ENCODE measurements at regions not wholly inside any gene's neighbourhood (a gene's known extent, or its start where the extent isn't known, plus 50 kb on each side); places are given as distances from the start of the nearest gene placed in this dataset.
A peak's percentile ranks its signal among the peaks of the same experiment; 100 is the strongest.

DNA sequence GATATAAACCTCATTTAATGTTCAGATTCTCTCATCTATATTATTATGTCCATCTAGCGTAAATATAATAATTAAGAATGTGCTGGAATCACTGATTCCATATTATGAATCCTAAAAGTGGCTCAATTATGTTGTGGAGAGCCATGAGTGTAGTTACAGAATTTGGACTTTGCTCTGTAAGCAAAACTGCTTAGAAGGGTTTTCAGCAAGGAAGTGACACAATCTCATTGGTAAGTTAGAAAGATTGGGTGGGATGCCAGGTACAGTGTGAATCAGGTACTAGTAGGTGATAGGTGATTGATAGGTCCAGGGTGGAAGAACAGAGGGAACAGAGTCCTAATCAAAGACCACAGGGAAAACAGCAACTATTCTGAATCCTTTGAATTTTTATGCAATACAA, 74.9 kb upstream of the ABLIM1 start:
- TF ChIP-seq EP300 (IDR thresholded peaks at IDR 0.05): no peak
- TF ChIP-seq POLR2AphosphoS5 (IDR thresholded peaks at IDR 0.05): no peak
- TF ChIP-seq, protein P1, sequence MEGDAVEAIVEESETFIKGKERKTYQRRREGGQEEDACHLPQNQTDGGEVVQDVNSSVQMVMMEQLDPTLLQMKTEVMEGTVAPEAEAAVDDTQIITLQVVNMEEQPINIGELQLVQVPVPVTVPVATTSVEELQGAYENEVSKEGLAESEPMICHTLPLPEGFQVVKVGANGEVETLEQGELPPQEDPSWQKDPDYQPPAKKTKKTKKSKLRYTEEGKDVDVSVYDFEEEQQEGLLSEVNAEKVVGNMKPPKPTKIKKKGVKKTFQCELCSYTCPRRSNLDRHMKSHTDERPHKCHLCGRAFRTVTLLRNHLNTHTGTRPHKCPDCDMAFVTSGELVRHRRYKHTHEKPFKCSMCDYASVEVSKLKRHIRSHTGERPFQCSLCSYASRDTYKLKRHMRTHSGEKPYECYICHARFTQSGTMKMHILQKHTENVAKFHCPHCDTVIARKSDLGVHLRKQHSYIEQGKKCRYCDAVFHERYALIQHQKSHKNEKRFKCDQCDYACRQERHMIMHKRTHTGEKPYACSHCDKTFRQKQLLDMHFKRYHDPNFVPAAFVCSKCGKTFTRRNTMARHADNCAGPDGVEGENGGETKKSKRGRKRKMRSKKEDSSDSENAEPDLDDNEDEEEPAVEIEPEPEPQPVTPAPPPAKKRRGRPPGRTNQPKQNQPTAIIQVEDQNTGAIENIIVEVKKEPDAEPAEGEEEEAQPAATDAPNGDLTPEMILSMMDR (IDR thresholded peaks at IDR 0.05): no peak
- TF ChIP-seq POLR2A (IDR thresholded peaks at IDR 0.05): no peak
- Histone ChIP-seq H3K4me1 (no peaks in the 10 kb centered on the region), H3K9me3 (no peaks in the 10 kb centered on the region), H3K27me3 (no peaks in the 10 kb centered on the region), H3K4me3 (no peak overlapping the region), H3K27ac (no peak overlapping the region), H3K36me3 (no peaks in the 10 kb centered on the region)
- ATAC-seq: no peak
- WGBS, 2 donors (ENCODE audit: low coverage in 1 of 2): 96 to 100% methylated on average over 1 of the region's 1 CpG

DNA sequence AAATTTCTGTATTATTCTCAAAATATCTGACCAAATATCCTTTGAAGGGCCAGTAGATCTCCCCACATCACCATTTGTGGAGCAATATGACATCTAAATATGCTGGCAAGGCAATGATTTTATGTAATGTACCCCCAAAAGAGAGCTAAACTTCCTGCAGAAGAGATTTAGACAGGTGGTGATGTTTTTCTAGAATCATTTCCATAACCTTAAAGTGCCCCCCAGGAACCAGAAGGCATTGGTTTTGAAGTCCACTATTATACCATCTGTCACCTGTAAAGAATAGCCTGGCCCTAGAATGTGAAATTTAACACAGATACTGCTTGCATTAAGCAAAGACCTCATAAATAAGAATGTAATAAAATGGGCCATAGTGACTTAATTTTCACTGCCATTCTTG, 77.9 kb upstream of the ABLIM1 start:
- no peak for ATAC-seq
- Histone ChIP-seq H3K36me3 (no peaks in the 10 kb centered on the region), H3K27me3 (no peaks in the 10 kb centered on the region), H3K27ac (no peak overlapping the region), H3K4me3 (no peak overlapping the region), H3K4me1 (no peaks in the 10 kb centered on the region), H3K9me3 (no peaks in the 10 kb centered on the region)
- TF ChIP-seq POLR2A (IDR thresholded peaks at IDR 0.05): no peak
- TF ChIP-seq, protein P1 (IDR thresholded peaks at IDR 0.05): no peak
- no peak for TF ChIP-seq POLR2AphosphoS5 (IDR thresholded peaks at IDR 0.05)
- TF ChIP-seq EP300 (IDR thresholded peaks at IDR 0.05): no peak

- ATAC-seq: no peak
- H3K36me3 ChIP-seq: no peaks in the 10 kb centered on the region
- TF ChIP-seq POLR2AphosphoS5 (IDR thresholded peaks at IDR 0.05) (no peak), POLR2A (IDR thresholded peaks at IDR 0.05) (no peak), EP300 (IDR thresholded peaks at IDR 0.05) (no peak)
- TF ChIP-seq, protein P1 (IDR thresholded peaks at IDR 0.05): no peak
- H3K27ac ChIP-seq: no peak overlapping the region
- H3K9me3 ChIP-seq: no peaks in the 10 kb centered on the region
- H3K4me1 ChIP-seq: no peaks in the 10 kb centered on the region
- no peaks in the 10 kb centered on the region for H3K27me3 ChIP-seq
- 81 to 94% methylated on average over 5 to 6 of the region's 6 CpGs for WGBS, 2 donors (ENCODE audit: low coverage in 1 of 2)
- no peak overlapping the region for H3K4me3 ChIP-seq
Observed at GRCh38 chr10:114743521-114744231, 77.9 kb upstream of the FHIP2A start.

- no peaks in the 10 kb centered on the region for H3K9me3 ChIP-seq
- H3K4me1 ChIP-seq: no peaks in the 10 kb centered on the region
- WGBS, 2 donors (ENCODE audit: low coverage in 1 of 2): 90 to 100% methylated on average over 3 of the region's 3 CpGs
- H3K36me3 ChIP-seq: no peaks in the 10 kb centered on the region
- ATAC-seq: no peak
- TF ChIP-seq EP300 (IDR thresholded peaks at IDR 0.05) (no peak), POLR2A (IDR thresholded peaks at IDR 0.05) (no peak), POLR2AphosphoS5 (IDR thresholded peaks at IDR 0.05) (no peak)
- TF ChIP-seq, protein P1 (IDR thresholded peaks at IDR 0.05): no peak
- no peaks in the 10 kb centered on the region for H3K27me3 ChIP-seq
- H3K4me3 ChIP-seq: no peak overlapping the region
- no peak overlapping the region for H3K27ac ChIP-seq
Observed at GRCh38 chr10:114746531-114746930, 75.0 kb upstream of the FHIP2A start.

DNA sequence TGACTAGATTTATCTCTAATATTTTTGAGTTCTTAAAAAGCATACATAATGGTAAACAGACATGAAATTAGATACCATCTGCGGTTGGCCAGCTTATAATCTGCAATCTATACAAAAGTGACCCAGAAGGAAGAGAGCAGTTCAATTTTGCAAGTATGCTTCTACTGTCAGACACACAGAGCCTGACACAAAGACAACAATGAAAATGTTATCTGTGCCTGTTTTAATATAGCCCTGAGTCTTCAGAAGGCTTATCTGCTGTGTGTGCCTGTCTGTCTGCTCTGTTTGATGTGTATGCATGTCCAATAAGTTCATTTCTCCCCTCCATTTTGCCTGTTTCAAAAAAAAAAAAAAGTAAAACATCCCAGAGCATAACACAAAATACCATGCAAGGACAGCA, 73.3 kb upstream of the FHIP2A start:
- no peak overlapping the region for H3K4me3 ChIP-seq
- ATAC-seq: no peak
- no peaks in the 10 kb centered on the region for H3K36me3 ChIP-seq
- no peaks in the 10 kb centered on the region for H3K9me3 ChIP-seq
- peak overlapping the region in 1 of 4 donors; percentile 47 for H3K27ac ChIP-seq
- TF ChIP-seq POLR2AphosphoS5 (IDR thresholded peaks at IDR 0.05) (no peak), EP300 (IDR thresholded peaks at IDR 0.05) (no peak)
- TF ChIP-seq, protein P1 (IDR thresholded peaks at IDR 0.05): no peak
- no peaks in the 10 kb centered on the region for H3K4me1 ChIP-seq
- H3K27me3 ChIP-seq: no peaks in the 10 kb centered on the region
- WGBS, 2 donors (ENCODE audit: low coverage in 1 of 2): 64 to 82% methylated on average over 1 of the region's 1 CpG

Measured in gastroesophageal sphincter (tissue), 4 donors.